ENCODE measurements at regions not wholly inside any gene's neighbourhood (a gene's known extent, or its start where the extent isn't known, plus 50 kb on each side); places are given as distances from the start of the nearest gene placed in this dataset.

GRCh38 chr10:30737931-30738391 is 108.4 kb upstream of the LYZL2 start:
- Histone ChIP-seq H3K4me3 (ENCODE audit: low read depth, low read length) (no peak overlapping the region), H3K4me1 (no peaks in the 10 kb centered on the region), H3K36me3 (no peaks in the 10 kb centered on the region), H3K27me3 (no peaks in the 10 kb centered on the region), H3K9me3 (no peaks in the 10 kb centered on the region)
- TF ChIP-seq CTCF (IDR thresholded peaks at IDR 0.05; ENCODE audit: low read depth, low read length), result no peak
- DNase-seq, result no peak

GRCh38 chr10:30736685-30737232 is 107.2 kb upstream of the LYZL2 start:
- H3K27me3 ChIP-seq, result no peaks in the 10 kb centered on the region
- TF ChIP-seq CTCF (IDR thresholded peaks at IDR 0.05; ENCODE audit: low read depth, low read length), result no peak
- no peaks in the 10 kb centered on the region for H3K4me1 ChIP-seq
- H3K36me3 ChIP-seq, result no peaks in the 10 kb centered on the region
- no peaks in the 10 kb centered on the region for H3K9me3 ChIP-seq
- DNase-seq, result no peak
- no peak overlapping the region for H3K4me3 ChIP-seq (ENCODE audit: low read depth, low read length)

- Histone ChIP-seq H3K27me3 (no peaks in the 10 kb centered on the region), H3K4me1 (no peaks in the 10 kb centered on the region), H3K4me3 (ENCODE audit: low read depth, low read length) (no peak overlapping the region), H3K9me3 (no peaks in the 10 kb centered on the region), H3K36me3 (no peaks in the 10 kb centered on the region)
- no peak for TF ChIP-seq CTCF (IDR thresholded peaks at IDR 0.05; ENCODE audit: low read depth, low read length)
- no peak for DNase-seq
Measured at GRCh38 chr10:30734901-30735300, 105.3 kb upstream of the LYZL2 start.

- H3K4me3 ChIP-seq (ENCODE audit: low read depth, low read length), result no peak overlapping the region
- no peaks in the 10 kb centered on the region for H3K4me1 ChIP-seq
- no peak for TF ChIP-seq CTCF (IDR thresholded peaks at IDR 0.05; ENCODE audit: low read depth, low read length)
- no peak for DNase-seq
- H3K36me3 ChIP-seq, result no peaks in the 10 kb centered on the region
- H3K9me3 ChIP-seq, result no peaks in the 10 kb centered on the region
- no peaks in the 10 kb centered on the region for H3K27me3 ChIP-seq
Measured at GRCh38 chr10:30732671-30733070, 103.1 kb upstream of the LYZL2 start.

GRCh38 chr10:30731963-30732362 is 102.4 kb upstream of the LYZL2 start:
- H3K27me3 ChIP-seq, result no peaks in the 10 kb centered on the region
- H3K4me1 ChIP-seq, result peaks cover 2% of the 10 kb centered on the region; the same call in 1 of the 2 replicates
- H3K4me3 ChIP-seq (ENCODE audit: low read depth, low read length), result no peak overlapping the region
- no peak for TF ChIP-seq CTCF (IDR thresholded peaks at IDR 0.05; ENCODE audit: low read depth, low read length)
- no peaks in the 10 kb centered on the region for H3K9me3 ChIP-seq
- no peaks in the 10 kb centered on the region for H3K36me3 ChIP-seq
- no peak for DNase-seq

GRCh38 chr10:30730306-30730705 is 100.8 kb upstream of the LYZL2 start:
- Histone ChIP-seq H3K9me3 (no peaks in the 10 kb centered on the region), H3K36me3 (no peaks in the 10 kb centered on the region), H3K4me1 (peaks cover 2% of the 10 kb centered on the region; the same call in 1 of the 2 replicates), H3K27me3 (no peaks in the 10 kb centered on the region), H3K4me3 (ENCODE audit: low read depth, low read length) (no peak overlapping the region)
- no peak for DNase-seq
- TF ChIP-seq CTCF (IDR thresholded peaks at IDR 0.05; ENCODE audit: low read depth, low read length), result no peak

Measured in BE2C (cell line).